Left renal pelvis (tissue), 4 donors: ENCODE measurements at regions not wholly inside any gene's neighbourhood (a gene's known extent, or its start where the extent isn't known, plus 50 kb on each side); places are given as distances from the start of the nearest gene placed in this dataset.

Source experiments
- DNase-seq, 4 donors: peaks; one replicate each; pipeline ENCODE4 v3.0.0-alpha.2; 2013; ENCODE audit warnings: low read depth in 4 of 4, low spot score in 3 of 4

GRCh38 chr9:85215416-85215815 is 526.3 kb downstream of the AGTPBP1 start:
- no peak for DNase-seq

- DNase-seq = no peak
Measured at GRCh38 chr9:85213650-85214607, 527.8 kb downstream of the AGTPBP1 start.

- DNase-seq = no peak
Measured at GRCh38 chr9:85212887-85213286, 528.9 kb downstream of the AGTPBP1 start.

GRCh38 chr9:85212209-85212608 is 529.5 kb downstream of the AGTPBP1 start:
- DNase-seq = no peak

- no peak for DNase-seq
Measured at GRCh38 chr9:85208666-85209065, 533.1 kb downstream of the AGTPBP1 start.

GRCh38 chr9:85204176-85204575 is 534.6 kb downstream of the NTRK2 start:
- DNase-seq = no peak

GRCh38 chr9:85202596-85202995 is 533.1 kb downstream of the NTRK2 start:
- DNase-seq = no peak

- no peak for DNase-seq
Measured at GRCh38 chr9:85200726-85201404, 531.3 kb downstream of the NTRK2 start.

GRCh38 chr9:85199866-85200495 is 530.5 kb downstream of the NTRK2 start:
- DNase-seq = no peak

GRCh38 chr9:85192750-85193149 is 523.2 kb downstream of the NTRK2 start:
- DNase-seq = no peak

- DNase-seq = no peak
Measured at GRCh38 chr9:85186218-85186585, 516.7 kb downstream of the NTRK2 start.

- no peak for DNase-seq
Measured at GRCh38 chr9:85185486-85186217, 516.1 kb downstream of the NTRK2 start.

GRCh38 chr9:85182383-85182782 is 512.9 kb downstream of the NTRK2 start:
- no peak for DNase-seq

- peak in 3 of 4 donors; percentile 43 to 64 (median 51) for DNase-seq
Measured at GRCh38 chr9:85178474-85178873, 508.9 kb downstream of the NTRK2 start.

GRCh38 chr9:85173967-85174366 is 504.4 kb downstream of the NTRK2 start:
- DNase-seq = no peak

GRCh38 chr9:85172001-85172978 is 502.8 kb downstream of the NTRK2 start:
- no peak for DNase-seq

- no peak for DNase-seq
Measured at GRCh38 chr9:85171163-85171562, 501.6 kb downstream of the NTRK2 start.

GRCh38 chr9:85168412-85168811 is 498.9 kb downstream of the NTRK2 start:
- DNase-seq = no peak

GRCh38 chr9:85167146-85167545 is 497.6 kb downstream of the NTRK2 start:
- DNase-seq = no peak

GRCh38 chr9:85163825-85164224 is 494.3 kb downstream of the NTRK2 start:
- no peak for DNase-seq
